NOMO-1 treated with dmso at 0.1 percent for 144 hours (cell line): ENCODE measurements at regions not wholly inside any gene's neighbourhood (a gene's known extent, or its start where the extent isn't known, plus 50 kb on each side); places are given as distances from the start of the nearest gene placed in this dataset.

Experiments
- DNase-seq: peaks from one replicate; lab custom pipeline; 2025; ENCODE audit not compliant: unreplicated experiment; lab: John Stamatoyannopoulos, UW

DNA sequence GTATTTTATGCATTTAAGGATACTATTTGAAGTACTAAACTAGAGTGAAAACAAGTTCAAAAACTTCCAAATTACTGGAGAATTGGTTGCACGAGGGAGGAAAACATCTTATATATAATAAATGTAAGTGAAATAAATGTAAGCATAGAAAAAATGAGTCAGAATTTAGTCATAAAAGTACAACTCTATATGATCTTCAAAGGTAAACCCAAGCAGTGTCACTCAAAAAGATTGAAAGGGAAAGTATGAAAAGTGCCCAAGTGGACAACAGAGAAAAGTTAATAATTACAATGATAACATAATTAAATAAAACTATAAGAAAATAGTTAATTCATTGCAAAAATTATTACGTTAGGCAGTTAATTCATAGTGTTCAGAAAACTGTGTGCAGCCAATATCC is 2288.5 kb upstream of the C9orf72 start:
- DNase-seq, result no peak

DNA sequence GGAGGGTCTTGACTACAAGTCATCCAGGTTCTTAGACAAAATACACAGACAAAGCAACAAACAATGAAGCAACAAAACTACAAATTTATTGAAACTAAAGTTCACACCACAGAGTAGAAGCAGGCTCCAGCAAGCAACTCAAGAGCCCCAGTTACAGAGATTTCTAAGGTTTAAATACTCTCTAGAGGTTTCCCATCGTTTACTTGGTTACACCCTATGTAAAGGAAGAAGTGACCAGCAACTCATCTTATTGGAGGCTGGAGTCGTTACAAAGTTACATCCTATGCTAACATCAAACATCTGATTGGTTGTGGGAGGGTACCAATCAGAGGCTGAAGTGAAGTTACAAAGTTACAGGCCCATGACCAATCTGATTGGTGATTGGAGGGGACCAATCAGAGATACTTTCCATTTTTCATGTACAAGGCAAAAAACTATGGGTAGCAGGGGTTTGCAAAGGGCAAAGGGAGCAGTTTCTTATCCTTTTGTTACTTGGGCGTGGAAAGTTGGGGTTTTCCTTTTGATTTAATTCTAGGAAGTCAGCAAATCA is 2292.6 kb upstream of the C9orf72 start:
- DNase-seq, result no peak

DNA sequence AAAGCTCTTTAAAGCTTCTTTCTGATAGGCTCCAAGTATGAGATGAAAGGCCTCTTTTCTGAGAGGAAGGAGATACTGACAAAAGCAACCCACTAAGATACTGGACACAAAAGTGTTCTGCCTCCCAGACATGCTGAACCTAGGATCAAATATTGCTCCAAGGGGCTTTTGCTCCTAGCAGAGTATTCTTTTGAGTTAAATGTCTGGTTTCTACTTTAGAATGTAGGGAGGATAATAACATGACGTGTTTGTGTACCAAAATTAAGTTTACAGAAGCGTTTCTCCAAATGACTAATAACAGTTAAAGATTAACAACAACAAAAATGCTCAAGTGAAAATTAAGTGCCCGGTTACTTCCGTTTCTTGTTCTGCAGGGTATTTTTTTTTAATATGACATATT is 2293.3 kb upstream of the C9orf72 start:
- DNase-seq, result no peak

DNA sequence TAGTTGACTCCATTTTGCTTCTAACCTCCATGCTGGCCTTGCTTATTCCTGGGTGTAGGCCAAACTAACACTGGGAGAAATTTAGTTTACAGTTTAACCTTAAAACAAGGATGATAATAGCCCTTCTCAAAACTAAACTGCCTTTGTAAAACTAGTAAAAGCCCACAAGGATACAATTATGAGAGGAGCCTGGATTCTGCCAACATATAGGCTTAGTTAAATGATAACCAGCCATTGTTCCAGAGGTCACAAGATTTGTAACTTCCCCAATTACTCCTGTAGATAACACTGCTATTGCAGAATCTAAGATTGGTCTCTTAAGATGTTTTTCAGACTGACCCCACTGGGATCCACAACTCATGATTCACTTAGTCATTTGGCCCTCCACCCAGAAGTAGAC is 2300.3 kb upstream of the C9orf72 start:
- no peak for DNase-seq

DNA sequence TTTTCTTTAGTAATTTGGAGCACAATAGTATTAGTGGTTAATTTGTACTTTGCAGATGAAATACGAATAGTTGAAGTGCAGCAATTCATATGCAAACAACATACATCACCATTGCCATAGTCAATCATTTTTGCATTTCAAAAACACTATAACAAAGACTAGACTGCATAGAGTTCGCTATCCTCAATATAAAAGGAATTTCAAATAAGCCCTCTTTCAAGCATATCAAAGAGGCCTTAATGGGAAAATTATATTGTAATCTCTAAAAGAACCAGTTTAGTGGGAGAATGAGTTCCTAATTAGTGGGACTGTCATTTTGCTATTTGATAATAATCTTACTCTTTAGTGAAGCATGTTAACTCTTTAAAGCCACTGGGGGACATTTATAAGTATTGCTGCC is 2302.3 kb upstream of the C9orf72 start:
- no peak for DNase-seq

DNA sequence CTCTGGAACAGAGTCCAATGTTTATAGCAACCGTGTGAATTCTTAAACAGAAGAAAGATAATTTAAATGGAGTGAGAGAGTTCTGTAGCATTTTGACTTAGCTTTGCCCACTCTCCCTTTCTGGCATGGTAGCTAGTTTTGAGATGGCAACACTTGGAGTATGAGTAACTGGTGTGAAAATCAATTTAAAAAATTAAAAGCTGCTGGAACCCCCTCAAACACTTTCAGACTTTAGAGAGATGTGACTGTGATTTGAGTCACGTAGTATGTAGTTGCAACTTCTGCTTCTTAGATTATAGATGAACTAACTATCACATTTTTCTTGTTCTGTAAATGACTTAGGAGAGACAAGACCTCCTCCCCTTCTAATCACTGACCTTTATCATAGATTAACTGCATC is 2309.5 kb upstream of the C9orf72 start:
- no peak for DNase-seq

DNA sequence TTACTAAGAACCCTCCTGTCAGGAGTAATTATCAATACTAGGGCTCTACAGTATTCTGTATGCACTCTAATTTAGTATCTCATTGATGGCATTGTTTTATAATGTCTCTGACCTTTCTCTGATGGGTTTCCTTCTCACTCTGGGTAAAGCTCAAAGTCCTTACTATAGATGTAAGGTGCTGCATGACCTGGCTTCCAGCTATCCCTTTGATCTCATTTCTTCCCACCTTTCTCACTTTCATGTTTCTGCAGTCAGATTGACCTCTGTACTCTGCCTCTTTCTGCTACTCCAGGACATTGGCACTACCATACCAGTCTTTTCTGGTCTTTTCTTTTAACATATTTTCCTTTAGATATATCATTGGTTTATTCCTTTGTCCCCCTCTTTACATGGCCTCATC is 2332.8 kb upstream of the C9orf72 start:
- no peak for DNase-seq

DNA sequence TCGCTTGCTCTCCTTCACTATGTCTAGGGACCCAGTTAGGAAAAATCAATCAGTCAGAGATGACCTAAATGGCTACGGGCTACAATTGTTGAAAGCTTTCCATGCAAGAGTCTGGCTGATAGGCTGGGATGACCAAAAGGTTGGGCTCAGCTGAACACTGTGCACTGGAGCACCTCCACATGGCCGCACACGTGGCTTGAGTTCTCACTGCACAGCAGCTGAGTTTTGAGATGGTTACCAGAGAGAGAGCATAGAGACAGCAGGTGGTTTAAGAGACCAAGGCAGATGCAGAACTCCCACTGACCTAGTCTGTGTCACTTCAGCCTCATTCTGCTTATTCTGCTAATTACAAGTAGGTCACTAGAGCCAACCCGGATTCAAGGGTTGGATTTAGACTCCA is 2354.8 kb upstream of the C9orf72 start:
- DNase-seq, result no peak

DNA sequence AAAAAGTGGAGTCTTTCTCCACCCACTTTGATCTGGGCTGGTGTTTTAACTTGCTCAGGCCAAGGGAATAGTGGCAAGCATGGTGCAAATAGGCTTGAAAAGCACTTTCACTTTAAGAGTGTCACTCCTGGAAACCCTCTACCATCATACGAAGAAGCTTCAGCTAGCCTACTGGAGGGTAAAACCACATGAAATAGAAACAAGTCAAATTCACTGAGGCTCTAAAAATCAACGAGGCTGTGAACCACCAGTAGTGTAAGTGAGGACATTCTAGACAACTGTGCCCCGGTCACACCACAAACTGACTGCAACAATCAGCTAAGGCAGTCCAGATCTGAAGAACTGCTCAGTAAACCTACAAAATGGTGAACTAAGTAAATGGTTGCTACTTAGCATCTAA is 2366.3 kb upstream of the C9orf72 start:
- no peak for DNase-seq

DNA sequence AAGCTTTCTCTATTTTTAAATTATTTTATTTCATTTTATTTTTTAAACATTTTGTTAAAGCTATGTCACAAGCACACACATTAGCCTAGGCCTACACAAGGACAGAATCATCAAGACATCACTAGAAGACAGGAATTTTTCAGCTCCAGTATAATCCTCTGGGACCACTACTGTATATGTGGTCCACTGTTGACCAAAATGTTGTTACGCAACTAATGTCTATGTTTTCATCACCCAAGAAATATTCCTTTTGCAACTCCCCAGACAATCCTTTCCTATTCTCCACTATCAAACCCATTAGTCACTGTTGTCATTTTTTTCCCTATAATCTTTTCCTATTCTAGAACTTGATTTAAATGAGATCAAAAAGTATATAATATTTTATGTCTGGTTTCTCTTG is 2371.7 kb upstream of the C9orf72 start:
- no peak for DNase-seq

DNA sequence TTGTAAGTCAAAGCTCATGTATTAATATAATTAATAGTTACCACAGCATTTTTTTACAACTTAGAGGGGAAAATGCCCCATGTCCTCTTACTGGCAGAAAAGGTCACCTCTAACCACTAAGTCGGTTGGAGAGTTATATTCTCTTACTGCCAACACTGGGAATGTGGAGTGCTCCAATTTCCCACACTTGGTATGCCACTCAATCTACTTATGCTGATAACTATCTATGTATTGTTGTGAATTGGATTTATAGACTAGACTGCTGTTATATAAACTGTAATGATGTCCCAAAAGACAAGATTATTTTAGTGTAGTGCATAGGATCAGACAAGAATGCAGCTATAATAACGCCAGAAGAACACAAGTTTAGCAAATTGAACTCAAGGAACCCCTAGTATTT is 2385.2 kb upstream of the C9orf72 start:
- DNase-seq, result no peak

DNA sequence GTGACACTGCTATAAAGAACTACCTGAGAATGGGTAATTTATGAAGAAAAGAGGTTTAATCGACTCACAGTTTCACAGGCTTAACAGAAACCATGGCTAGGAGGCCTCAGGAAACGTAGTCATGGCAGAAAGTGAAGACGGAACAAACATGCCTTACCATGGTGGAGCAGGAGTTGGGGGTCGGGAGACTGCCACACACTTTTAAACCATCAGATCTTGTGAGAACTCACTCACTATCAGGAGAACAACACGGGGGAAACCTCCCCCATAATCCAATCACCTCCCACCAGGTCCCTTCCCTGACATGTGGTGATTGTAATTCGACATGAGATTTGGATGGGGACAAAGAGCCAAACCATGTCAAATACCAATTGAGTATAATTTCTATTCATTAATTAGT is 2392.6 kb upstream of the C9orf72 start:
- no peak for DNase-seq

DNA sequence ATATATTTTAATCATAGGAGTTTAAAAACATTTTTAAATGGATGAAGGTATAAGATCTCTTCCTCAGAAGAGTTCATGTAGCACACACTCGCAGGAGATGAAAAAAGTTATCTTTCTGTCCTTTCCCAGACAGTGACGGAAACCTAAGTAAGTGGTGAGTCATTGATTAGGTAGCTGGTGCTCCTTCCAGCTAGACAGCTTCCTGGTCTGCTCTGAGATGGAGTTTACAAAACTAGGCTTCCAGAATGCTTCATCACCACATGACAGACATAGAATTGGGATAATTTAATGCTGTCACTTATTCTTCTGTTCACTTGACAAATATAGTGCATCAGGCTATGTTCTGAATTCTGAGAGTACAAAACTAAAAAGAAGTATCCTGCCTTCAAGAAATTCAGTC is 2393.0 kb upstream of the C9orf72 start:
- DNase-seq, result no peak

DNA sequence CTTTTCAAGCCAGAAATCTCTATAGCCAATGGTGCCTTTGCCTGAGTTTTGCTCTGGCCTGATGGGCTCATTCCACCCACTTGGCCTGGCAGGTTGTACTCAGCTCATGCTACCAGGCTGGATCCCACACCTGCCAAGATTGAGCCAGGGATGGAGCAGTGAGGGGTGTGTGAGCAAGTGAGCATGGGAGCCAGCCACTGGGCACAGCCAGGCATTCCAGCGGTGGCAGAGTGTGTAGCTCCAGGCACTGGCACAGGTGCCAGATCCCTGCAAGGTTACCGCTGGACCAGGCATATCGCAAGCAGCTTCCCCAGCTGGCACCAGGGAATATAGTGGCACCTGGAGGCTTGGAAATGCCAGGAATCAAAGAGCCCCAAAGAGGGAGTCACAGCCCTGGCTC is 2395.6 kb upstream of the C9orf72 start:
- DNase-seq, result no peak

DNA sequence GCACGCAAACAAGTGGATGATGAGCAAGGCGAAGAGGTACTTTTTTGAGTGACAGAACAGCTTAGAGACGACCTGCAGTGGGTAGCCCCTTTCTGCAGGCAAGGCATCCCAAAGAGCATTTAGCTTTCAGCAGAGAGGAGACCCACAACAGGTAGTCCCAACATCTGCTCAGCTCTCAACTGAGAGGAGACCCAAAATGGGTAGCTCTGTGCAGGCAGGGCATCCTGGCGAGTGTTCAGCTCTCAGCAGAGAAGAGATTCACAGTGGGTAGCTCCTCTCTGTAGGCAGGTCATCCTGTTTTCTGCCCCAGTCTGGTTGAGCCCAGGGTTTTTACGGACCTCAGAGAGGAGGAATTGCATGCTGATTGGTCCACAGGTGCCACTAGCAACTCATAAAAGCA is 2396.1 kb upstream of the C9orf72 start:
- no peak for DNase-seq

DNA sequence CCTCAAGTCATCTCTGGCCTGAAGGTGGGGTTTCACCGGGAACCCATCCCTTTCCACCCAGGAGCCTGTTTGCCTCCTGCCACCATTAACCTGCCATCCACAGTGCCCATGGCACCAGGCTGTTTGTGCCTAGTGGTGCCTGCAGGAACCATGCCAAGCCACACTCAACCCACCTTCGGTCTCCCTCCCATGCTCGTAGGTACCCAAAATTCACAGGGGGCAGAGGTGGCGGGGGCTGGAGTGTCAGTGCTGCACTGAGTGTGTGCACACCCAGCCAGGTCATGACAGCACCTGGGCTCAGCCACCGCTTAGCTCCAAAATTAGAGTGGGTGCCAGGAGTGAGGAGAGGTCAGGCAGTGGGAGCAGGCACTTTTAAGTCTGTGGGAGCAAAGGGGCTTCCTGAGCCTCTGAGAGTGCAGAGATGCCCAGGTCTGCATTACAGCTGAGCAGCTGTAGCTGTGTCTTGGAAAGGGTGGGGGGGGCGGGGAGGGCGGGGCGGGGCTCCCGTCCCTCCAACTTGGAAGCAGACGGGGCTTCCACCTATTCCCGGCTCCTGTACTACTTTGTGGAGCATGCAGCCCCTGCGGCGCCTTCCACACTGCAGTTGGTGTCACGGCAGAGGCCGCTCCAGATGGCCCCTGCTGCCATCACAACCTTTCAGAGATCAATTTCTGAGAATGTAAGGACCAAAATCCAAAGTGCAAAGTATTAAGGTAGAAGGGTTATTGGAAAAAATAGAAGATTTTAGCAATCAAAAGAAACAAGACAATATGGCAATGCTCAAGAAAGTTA is 2396.8 kb upstream of the C9orf72 start:
- no peak for DNase-seq

DNA sequence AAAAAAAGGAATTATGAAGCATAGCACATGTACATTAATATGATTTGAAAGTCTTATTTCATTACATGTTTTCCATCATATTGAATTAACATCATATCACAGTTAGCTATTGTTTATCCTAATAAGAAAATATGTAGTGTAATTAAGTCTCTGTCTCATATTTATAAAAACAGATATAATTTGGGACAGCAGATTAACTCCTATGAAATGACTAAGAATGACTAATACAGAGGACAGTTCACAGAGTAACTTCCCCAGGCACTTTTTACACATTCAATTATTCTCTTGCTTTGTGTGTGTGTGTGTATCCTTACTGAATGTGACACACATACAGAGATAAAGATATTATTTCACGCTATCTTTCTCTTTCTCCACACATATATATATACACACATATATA is 2400.9 kb upstream of the C9orf72 start:
- no peak for DNase-seq

DNA sequence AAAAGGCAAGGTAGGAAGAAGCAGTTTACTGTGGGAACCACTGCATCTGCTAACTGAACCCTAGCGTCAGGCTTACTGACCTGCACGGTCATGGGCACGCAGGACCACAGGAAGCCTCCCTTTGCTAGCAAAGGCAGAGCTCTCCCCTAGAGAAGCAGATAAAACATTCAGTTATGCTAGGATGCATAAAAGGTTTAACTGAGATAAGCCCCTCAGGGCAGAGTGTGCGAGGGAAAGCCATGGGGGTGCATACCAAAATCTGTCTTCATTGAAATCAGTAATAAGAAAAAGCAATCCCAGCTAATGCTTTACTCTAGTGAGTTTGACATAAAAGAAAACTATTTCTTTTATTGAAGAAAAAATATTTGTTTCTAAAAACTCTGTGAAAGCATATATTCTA is 2403.7 kb upstream of the C9orf72 start:
- no peak for DNase-seq

DNA sequence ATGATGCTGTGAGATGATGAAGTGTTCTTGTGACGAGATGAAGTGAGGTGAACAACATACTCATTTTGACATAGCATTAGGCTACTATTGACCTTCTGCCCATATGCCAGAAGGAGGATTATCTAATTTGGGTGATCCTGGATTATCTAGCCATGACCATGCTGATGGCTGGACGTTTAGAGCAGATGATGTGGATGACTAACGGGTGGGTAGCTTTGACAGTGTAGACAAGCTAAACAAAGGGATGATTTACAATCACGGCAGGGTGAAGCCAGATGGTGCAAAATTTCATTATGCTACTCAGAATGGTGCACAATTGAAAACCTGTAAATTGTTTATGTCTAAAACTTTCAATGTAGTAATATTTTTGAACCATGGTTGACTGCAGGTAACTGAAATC is 2403.4 kb upstream of the ACO1 start:
- no peak for DNase-seq

DNA sequence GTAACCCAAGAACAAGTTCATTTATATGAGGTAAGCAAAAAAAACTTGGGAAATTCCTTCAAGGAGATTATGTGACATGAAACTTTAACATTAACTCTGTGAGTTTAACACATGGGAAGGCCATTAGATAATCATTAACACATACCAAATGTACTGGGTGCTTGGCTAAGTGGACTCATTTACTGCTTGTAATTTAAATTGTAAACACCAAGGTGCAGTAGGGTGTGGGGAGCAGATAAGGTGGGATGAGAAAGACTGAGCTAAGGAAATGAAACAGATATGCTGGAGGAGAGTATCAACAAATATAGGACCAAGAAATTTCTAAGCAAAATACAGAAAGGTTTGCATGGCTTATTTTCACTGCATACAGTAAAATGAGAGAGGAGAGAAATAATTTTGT is 2384.8 kb upstream of the ACO1 start:
- no peak for DNase-seq

DNA sequence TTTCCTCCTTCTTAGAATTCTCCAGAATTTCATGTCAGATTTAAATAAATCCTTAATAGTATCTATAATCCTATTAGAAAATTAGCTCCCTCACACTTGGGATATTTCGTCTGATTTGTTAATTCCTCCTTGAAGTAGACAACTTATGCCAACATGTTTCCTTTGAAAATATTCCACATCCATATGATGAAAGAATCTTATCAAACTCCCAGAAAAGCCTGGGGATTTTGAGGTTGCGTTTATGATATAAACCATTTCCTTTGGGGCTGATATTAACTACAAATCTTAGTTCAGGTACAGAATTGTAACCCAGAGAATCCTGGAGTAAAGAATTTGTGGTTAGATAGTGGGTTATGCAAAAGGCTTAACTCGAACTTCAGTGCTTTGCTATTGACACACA is 2373.8 kb upstream of the ACO1 start:
- DNase-seq, result no peak

DNA sequence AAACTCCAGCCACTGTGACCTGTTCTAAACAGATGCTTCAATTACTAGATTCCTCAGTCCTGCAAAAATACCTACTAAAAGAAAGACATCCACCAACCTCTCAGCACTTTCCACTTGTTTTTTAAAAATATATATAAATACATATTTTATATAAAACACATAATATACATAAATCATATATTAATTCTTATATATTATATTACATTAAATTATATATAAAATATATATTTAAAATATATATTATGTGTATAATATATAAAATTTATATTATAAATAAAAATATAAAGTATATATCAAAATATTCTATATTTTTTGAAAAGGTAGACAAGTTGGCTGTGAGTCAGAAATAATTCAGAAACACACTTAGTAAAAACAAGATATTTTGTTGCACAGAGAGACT is 2371.8 kb upstream of the ACO1 start:
- no peak for DNase-seq

DNA sequence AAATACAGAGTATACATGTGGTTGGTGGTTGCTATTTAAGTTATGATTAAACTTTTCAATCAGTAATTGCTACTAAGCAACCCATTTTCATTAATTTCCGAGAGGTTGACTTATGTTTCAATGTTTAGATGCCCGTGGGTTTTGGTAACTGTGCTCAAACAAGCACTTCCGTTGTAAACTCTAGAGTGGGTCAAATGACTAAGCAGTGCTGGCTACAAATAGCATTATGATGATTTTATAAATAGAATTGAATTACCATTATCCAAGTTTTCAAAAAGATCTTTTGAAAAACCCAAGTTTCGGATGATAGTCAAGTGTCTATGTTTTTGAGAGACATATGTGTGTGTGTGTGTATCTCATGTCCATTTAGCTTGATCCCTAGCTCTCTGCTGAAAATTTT is 2369.4 kb upstream of the ACO1 start:
- DNase-seq, result no peak
